ENCODE measurements at regions not wholly inside any gene's neighbourhood (a gene's known extent, or its start where the extent isn't known, plus 50 kb on each side); places are given as distances from the start of the nearest gene placed in this dataset.

DNA sequence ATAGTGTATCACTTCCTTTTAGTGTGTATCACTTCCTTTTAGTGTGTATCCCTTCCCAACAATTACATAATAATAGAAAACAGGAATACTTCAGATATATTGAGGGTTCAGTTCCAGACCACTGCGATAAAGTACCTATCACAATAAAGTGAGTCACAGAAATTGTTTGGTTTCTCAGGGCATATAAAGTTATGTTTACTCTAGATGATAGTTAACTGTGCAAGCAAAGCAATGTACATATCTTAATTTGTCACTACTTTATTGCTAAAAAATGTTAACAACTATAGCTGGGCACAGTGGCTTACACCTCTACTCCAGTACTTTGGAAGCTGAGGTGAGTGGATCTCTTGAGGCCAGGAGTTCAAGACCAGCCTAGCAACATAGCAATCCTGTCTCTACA, 938.4 kb downstream of the CCSER2 start:
- H3K9ac ChIP-seq (ENCODE audit: insufficient read depth, low read length): no peak overlapping the region
- H3K27me3 ChIP-seq (ENCODE audit: control insufficient read depth, insufficient read depth, low read length): no peaks in the 10 kb centered on the region
- H4K20me1 ChIP-seq (ENCODE audit: control insufficient read depth, extremely low read depth, insufficient read depth, low read length): no peaks in the 10 kb centered on the region
- H3K4me3 ChIP-seq (replicated peaks in 1 of 4; ENCODE audit: control extremely low read depth in 1 of 4, insufficient read depth in 1 of 4, low read depth in 3 of 4, low read length in 4 of 4): no peak overlapping the region
- no peak overlapping the region for H2AFZ ChIP-seq (ENCODE audit: low read length)
- TF ChIP-seq EZH2 (IDR thresholded peaks at IDR 0.05; ENCODE audit: low read length, missing control alignments): no peak
- TF ChIP-seq, protein P1, sequence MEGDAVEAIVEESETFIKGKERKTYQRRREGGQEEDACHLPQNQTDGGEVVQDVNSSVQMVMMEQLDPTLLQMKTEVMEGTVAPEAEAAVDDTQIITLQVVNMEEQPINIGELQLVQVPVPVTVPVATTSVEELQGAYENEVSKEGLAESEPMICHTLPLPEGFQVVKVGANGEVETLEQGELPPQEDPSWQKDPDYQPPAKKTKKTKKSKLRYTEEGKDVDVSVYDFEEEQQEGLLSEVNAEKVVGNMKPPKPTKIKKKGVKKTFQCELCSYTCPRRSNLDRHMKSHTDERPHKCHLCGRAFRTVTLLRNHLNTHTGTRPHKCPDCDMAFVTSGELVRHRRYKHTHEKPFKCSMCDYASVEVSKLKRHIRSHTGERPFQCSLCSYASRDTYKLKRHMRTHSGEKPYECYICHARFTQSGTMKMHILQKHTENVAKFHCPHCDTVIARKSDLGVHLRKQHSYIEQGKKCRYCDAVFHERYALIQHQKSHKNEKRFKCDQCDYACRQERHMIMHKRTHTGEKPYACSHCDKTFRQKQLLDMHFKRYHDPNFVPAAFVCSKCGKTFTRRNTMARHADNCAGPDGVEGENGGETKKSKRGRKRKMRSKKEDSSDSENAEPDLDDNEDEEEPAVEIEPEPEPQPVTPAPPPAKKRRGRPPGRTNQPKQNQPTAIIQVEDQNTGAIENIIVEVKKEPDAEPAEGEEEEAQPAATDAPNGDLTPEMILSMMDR (conservative IDR thresholded peaks at IDR 0.05 in 1 of 2, IDR thresholded peaks at IDR 0.05 in 1 of 2; ENCODE audit: low read depth in 1 of 2, low read length in 2 of 2): no peak
- H3K4me1 ChIP-seq (ENCODE audit: control insufficient read depth, extremely low read depth, insufficient read depth, low read length): no peaks in the 10 kb centered on the region
- DNase-seq (ENCODE audit: low read depth in 2 of 2): no peak
- H3K4me2 ChIP-seq (ENCODE audit: extremely low read depth, insufficient read depth, low read length): no peak overlapping the region
- H3K79me2 ChIP-seq (ENCODE audit: control insufficient read depth, insufficient read depth, low read length): no peaks in the 10 kb centered on the region
- no peak overlapping the region for H3K27ac ChIP-seq (ENCODE audit: insufficient read depth, low read length)
- no peaks in the 10 kb centered on the region for H3K36me3 ChIP-seq (ENCODE audit: control insufficient read depth, insufficient read depth, low read length)
- H3K9me3 ChIP-seq (ENCODE audit: control insufficient read depth, insufficient read depth, low read depth, low read length): no peaks in the 10 kb centered on the region

DNA sequence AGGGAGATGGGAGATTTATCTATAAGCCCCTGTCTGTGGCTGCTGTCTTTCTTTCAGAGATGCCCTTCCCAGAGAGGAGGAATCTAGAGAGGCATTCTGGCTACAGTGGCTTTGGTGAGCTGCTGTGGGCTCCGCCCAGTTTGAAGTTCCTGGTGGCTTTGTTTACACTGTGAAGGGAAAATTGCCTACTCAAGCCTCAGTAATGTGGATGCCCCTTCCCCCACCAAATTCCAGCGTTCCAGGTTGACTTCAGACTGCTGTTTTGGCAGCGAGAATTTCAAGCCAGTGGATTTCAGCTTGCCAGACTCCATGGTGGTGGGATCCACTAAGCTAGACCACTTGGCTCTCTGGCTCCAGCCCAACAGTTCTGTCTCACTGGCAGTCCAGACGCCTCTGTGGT, 951.6 kb downstream of the CCSER2 start:
- Histone ChIP-seq H3K36me3 (ENCODE audit: control insufficient read depth, insufficient read depth, low read length) (no peaks in the 10 kb centered on the region), H4K20me1 (ENCODE audit: control insufficient read depth, extremely low read depth, insufficient read depth, low read length) (no peaks in the 10 kb centered on the region), H3K4me2 (ENCODE audit: extremely low read depth, insufficient read depth, low read length) (no peak overlapping the region), H3K9me3 (ENCODE audit: control insufficient read depth, insufficient read depth, low read depth, low read length) (no peaks in the 10 kb centered on the region), H3K79me2 (ENCODE audit: control insufficient read depth, insufficient read depth, low read length) (no peaks in the 10 kb centered on the region), H3K9ac (ENCODE audit: insufficient read depth, low read length) (no peak overlapping the region), H3K4me3 (replicated peaks in 1 of 4; ENCODE audit: control extremely low read depth in 1 of 4, insufficient read depth in 1 of 4, low read depth in 3 of 4, low read length in 4 of 4) (no peak overlapping the region), H2AFZ (ENCODE audit: low read length) (no peak overlapping the region), H3K27ac (ENCODE audit: insufficient read depth, low read length) (no peak overlapping the region), H3K4me1 (ENCODE audit: control insufficient read depth, extremely low read depth, insufficient read depth, low read length) (no peaks in the 10 kb centered on the region), H3K27me3 (ENCODE audit: control insufficient read depth, insufficient read depth, low read length) (no peaks in the 10 kb centered on the region)
- DNase-seq (ENCODE audit: low read depth in 2 of 2): no peak
- no peak for TF ChIP-seq EZH2 (IDR thresholded peaks at IDR 0.05; ENCODE audit: low read length, missing control alignments)
- TF ChIP-seq, protein P1 (conservative IDR thresholded peaks at IDR 0.05 in 1 of 2, IDR thresholded peaks at IDR 0.05 in 1 of 2; ENCODE audit: low read depth in 1 of 2, low read length in 2 of 2): no peak

DNA sequence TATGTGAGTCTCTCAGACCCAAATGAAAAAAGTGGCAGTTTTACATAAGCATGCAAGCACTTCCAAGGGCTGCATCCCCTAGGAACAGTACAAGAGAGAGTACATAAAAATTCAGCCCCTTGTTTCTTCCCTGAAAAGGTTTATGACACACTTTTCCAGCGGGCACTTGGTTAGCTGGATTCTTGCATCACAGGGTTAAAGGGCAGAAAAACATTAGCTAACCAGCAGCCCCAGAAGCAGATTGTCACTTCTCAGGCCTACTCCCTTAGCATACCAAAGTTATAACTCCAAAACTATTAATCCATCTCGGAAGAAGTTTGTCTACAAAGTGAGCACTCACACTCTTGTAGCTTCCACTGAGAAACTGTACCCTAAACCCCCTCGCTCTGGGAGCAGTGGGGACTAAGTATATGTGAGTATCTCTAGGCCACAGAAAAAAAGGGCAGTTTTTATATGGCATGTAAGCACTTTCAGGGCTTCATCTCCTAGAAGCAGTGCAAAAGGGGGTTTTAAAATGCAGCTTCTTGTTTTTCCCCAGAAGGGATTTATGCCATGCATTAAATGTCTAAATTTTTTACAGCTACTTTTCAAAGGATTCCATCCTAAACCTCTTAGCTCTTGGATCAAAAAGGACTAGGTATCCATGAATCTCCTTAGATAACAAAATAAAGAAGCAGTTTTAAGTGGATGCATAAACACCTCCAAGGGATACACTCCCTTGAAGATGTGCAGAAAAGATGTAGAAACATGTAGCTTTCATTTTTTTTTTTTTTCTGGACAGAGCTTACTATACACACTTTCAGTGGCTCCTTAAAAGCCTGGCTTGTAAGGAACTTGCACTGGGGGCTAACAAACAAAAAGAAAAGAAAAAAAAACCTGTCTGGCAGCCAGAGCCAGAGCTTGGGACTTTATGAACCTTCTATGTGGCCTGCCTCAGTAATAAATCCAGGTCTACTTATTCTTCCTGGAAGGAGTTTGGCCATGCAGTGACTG, 956.7 kb downstream of the CCSER2 start:
- H3K27ac ChIP-seq (ENCODE audit: insufficient read depth, low read length): no peak overlapping the region
- no peaks in the 10 kb centered on the region for H3K4me1 ChIP-seq (ENCODE audit: control insufficient read depth, extremely low read depth, insufficient read depth, low read length)
- H3K27me3 ChIP-seq (ENCODE audit: control insufficient read depth, insufficient read depth, low read length): no peaks in the 10 kb centered on the region
- no peak overlapping the region for H3K4me3 ChIP-seq (replicated peaks in 1 of 4; ENCODE audit: control extremely low read depth in 1 of 4, insufficient read depth in 1 of 4, low read depth in 3 of 4, low read length in 4 of 4)
- TF ChIP-seq, protein P1 (conservative IDR thresholded peaks at IDR 0.05 in 1 of 2, IDR thresholded peaks at IDR 0.05 in 1 of 2; ENCODE audit: low read depth in 1 of 2, low read length in 2 of 2): no peak
- no peak for TF ChIP-seq EZH2 (IDR thresholded peaks at IDR 0.05; ENCODE audit: low read length, missing control alignments)
- DNase-seq (ENCODE audit: low read depth in 2 of 2): no peak
- H4K20me1 ChIP-seq (ENCODE audit: control insufficient read depth, extremely low read depth, insufficient read depth, low read length): no peaks in the 10 kb centered on the region
- no peaks in the 10 kb centered on the region for H3K36me3 ChIP-seq (ENCODE audit: control insufficient read depth, insufficient read depth, low read length)
- no peak overlapping the region for H3K4me2 ChIP-seq (ENCODE audit: extremely low read depth, insufficient read depth, low read length)
- H3K79me2 ChIP-seq (ENCODE audit: control insufficient read depth, insufficient read depth, low read length): no peaks in the 10 kb centered on the region
- no peak overlapping the region for H2AFZ ChIP-seq (ENCODE audit: low read length)
- H3K9me3 ChIP-seq (ENCODE audit: control insufficient read depth, insufficient read depth, low read depth, low read length): no peaks in the 10 kb centered on the region
- no peak overlapping the region for H3K9ac ChIP-seq (ENCODE audit: insufficient read depth, low read length)

Data from fibroblast of lung (primary cell).